ENCODE measurements at regions not wholly inside any gene's neighbourhood (a gene's known extent, or its start where the extent isn't known, plus 50 kb on each side); places are given as distances from the start of the nearest gene placed in this dataset.

GRCh38 chr15:69602921-69603320 lies 150.3 kb downstream of the RPLP1 start:
- WGBS, 2 donors: 80 to 85% methylated on average over 4 of the region's 4 CpGs
- no peak overlapping the region for H3K27ac ChIP-seq
- DNase-seq: no peak
- H3K9me3 ChIP-seq: no peaks in the 10 kb centered on the region
- H3K4me3 ChIP-seq: no peak overlapping the region
- H3K36me3 ChIP-seq: no peaks in the 10 kb centered on the region
- ATAC-seq: no peak
- intact Hi-C loops (cut with DNase I): no loop called here
- peaks cover 0 to 22% (median 0%) of the 10 kb centered on the region in 7 donors for H3K27me3 ChIP-seq
- no peak for TF ChIP-seq CTCF (IDR thresholded peaks at IDR 0.05)
- peaks cover 0 to 12% (median 0%) of the 10 kb centered on the region in 9 donors for H3K4me1 ChIP-seq

- DNase-seq (no peak), ATAC-seq (no peak)
- intact Hi-C loops (cut with DNase I): no loop called here
- TF ChIP-seq CTCF (IDR thresholded peaks at IDR 0.05): no peak
- Histone ChIP-seq H3K36me3 (no peaks in the 10 kb centered on the region), H3K9me3 (no peaks in the 10 kb centered on the region), H3K27me3 (peaks cover 0 to 20% (median 0%) of the 10 kb centered on the region in 7 donors), H3K27ac (no peak overlapping the region), H3K4me1 (peaks cover 0 to 12% (median 0%) of the 10 kb centered on the region in 9 donors), H3K4me3 (no peak overlapping the region)
- 0 to 100% methylated on average over 1 of the region's 1 CpG for WGBS, 2 donors
Measured at GRCh38 chr15:69603369-69604071, 150.9 kb downstream of the RPLP1 start.

GRCh38 chr15:69604072-69604411 lies 151.4 kb downstream of the RPLP1 start:
- intact Hi-C loops (cut with DNase I): no loop called here
- no peak overlapping the region for H3K27ac ChIP-seq
- H3K4me1 ChIP-seq: peaks cover 0 to 12% (median 0%) of the 10 kb centered on the region in 9 donors
- WGBS, 2 donors: 47 to 49% methylated on average over 4 of the region's 4 CpGs
- H3K27me3 ChIP-seq: peaks cover 0 to 19% (median 0%) of the 10 kb centered on the region in 7 donors
- TF ChIP-seq CTCF (IDR thresholded peaks at IDR 0.05): peak in 1 of 9 donors; percentile 21
- no peaks in the 10 kb centered on the region for H3K36me3 ChIP-seq
- DNase-seq (no peak), ATAC-seq (peak in 2 of 8 donors; percentile 18 to 53)
- H3K4me3 ChIP-seq: no peak overlapping the region
- no peaks in the 10 kb centered on the region for H3K9me3 ChIP-seq

GRCh38 chr15:69606144-69606543 lies 153.5 kb downstream of the RPLP1 start:
- Histone ChIP-seq H3K4me3 (no peak overlapping the region), H3K9me3 (no peaks in the 10 kb centered on the region), H3K4me1 (peaks cover 0 to 19% (median 0%) of the 10 kb centered on the region in 9 donors), H3K27me3 (peaks cover 0 to 7% (median 0%) of the 10 kb centered on the region in 7 donors), H3K27ac (no peak overlapping the region), H3K36me3 (no peaks in the 10 kb centered on the region)
- intact Hi-C loops (cut with DNase I): no loop called here
- no peak for TF ChIP-seq CTCF (IDR thresholded peaks at IDR 0.05)
- WGBS, 2 donors: 73% methylated on average over 5 of the region's 5 CpGs
- DNase-seq: no peak
- ATAC-seq: no peak

Measured in heart right ventricle (tissue), 16 donors.